DMS 273 treated with DMSO at 0.1 percent for 48 hours (cell line): ENCODE measurements at regions not wholly inside any gene's neighbourhood (a gene's known extent, or its start where the extent isn't known, plus 50 kb on each side); places are given as distances from the start of the nearest gene placed in this dataset.
"Not testable (repeated sequence)": the region's sequence is repeated elsewhere in the genome, so short reads cannot be mapped to it uniquely, and the experiment has no call there.

Source experiments
- DNase-seq: peaks from one replicate; lab custom pipeline; 2025; lab: John Stamatoyannopoulos, UW

DNA sequence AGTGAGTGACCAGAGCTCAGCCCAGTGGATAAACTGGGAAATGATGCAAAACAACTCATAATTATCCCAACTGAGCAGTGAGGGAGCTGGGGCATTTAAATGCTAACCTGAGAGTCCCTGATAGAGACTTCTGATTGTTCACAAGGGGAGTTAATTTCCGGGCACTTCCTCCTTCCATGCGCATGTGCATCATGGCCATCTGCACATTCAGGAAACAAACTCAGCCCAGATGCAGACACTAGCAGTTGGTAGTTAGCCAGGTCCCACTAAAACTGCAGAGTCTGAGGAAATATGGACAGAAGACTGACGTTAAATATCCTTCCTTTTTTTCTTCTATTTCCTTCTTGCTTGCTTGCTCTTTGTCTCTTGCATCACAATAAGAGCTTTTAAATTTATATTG, 852.1 kb upstream of the LRRC4C start:
- no peak for DNase-seq

GRCh38 chr11:42311944-42312343, 852.5 kb upstream of the LRRC4C start:
- no peak for DNase-seq

DNA sequence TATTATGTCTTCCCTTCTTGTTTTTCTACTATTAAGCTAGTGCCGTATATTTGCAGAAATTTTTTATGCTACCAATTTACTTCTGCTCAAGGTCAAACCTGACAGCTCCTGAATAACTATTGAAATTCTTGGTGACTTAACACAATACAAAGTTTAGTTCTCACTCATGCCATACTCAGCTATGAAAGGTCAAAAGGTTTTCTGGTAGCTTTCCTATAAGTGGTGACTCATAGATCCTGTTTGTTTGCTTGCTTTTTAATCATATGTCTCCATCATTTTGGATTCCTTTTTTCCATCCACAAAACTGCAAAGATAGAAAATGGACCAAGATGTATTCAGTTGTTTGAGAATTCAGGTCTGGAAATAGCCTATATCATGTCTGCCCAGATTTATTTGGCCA, 855.8 kb upstream of the LRRC4C start:
- no peak for DNase-seq

DNA sequence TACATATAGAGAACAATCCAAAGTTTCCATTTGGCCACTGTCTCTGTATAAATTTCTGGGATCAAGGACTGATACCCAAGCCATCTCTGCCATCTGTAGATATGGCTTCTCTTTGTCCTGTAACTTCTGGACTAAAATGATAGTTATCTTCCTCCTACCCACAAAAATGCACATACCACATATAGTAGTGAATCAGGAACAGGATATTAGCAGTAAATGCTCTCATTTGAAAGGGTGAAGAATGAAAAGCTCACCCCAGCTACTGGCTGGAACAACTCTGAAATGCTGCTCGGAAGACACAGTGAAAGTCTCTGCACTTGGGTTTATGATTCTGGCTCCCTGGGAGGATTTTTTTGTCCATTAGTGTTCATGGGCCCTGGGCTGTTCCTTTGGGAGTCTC, 856.4 kb upstream of the LRRC4C start:
- no peak for DNase-seq

- no peak for DNase-seq
Observed at GRCh38 chr11:42319921-42320320, 860.5 kb upstream of the LRRC4C start.

GRCh38 chr11:42329929-42330565, 870.6 kb upstream of the LRRC4C start:
- no peak for DNase-seq

GRCh38 chr11:42337786-42338455, 878.5 kb upstream of the LRRC4C start:
- DNase-seq, result no peak

DNA sequence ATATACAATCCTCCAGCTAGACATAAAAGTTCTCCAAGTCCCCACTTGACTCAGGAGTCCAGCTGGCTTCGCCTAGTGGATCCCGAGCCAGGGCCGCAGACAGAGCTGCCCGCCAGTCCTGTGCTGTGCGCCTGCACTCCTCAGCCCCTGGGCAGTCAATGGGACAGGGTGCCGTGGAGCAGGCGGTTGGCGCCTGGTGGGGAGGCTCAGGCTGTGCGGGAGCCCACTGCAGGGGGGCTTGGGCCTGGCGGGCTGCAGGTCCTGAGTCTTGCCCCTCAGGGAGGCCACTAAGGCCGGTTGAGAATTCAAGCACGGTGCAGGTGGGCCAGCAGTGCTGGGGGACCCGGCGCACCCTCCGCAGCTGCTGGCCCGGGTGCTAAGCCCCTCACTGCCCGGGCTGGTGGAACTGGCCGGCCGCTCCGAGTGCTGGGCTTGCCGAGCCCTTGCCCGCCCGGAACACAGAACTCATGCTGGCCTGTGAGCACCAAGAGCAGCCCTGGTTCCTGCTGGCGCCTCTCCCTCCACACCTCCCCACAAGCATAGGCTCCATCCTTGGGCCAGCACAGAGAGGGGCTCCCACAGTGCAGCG, 884.8 kb upstream of the LRRC4C start:
- DNase-seq, result no peak

- DNase-seq, result no peak
Observed at GRCh38 chr11:42345933-42346332, 886.5 kb upstream of the LRRC4C start.

DNA sequence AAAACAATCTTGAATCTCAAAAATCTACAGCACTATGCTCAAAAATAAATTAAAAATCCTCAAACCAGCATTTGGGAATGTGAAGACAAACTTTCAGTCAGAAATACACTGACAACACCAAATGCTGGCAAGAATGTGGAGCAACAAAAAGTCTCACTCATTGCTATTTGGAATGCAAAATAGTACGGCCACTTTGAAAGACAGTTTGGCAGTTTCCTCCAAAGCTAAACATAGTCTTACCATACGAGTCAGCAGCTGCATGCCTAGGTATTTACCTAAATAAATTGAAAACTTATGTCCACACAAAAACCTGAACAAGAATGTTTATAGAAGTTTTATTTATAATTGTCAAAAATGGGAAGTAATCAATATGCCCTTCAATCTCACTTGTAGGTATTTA, 904.2 kb upstream of the LRRC4C start:
- DNase-seq, result no peak

DNA sequence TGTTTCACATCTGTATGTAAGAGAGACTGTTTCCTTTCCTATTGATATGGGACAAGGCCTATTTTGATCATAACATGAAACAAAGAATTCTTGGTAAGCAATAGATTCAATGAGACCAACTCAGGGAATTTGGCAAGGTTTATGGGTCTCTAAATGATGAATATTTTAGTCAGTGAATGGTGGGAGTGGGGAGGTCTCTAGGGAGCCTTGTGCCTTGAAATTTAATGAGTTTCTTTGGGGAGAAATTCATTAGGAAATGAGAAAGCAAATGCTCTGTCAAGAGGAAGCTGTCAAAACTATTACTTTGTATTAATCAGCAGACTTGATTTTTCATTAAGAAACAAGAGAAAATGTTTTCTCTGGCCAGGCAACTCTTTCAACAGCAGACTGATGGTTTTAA, 921.7 kb upstream of the API5 start:
- no peak for DNase-seq

DNA sequence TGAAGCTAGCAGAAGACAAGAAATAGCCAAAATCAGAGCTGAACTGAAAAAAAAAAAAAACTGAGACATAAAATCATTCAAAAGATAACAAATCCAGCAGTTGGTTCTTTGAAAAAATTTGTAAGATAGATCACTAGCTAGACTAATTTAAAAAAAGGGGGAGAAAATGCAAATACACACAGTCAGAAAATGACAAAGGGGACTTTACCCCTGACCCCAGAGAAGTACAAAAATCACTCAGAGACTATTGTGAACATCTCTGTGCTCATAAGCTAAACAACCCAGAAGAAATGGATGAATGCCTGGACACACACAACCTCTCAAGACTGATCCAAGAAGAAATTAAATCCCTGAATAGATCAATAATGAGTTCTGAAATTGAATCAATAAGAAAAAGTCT, 914.3 kb upstream of the API5 start:
- no peak for DNase-seq

GRCh38 chr11:42407341-42407740, 904.5 kb upstream of the API5 start:
- DNase-seq, result no peak

DNA sequence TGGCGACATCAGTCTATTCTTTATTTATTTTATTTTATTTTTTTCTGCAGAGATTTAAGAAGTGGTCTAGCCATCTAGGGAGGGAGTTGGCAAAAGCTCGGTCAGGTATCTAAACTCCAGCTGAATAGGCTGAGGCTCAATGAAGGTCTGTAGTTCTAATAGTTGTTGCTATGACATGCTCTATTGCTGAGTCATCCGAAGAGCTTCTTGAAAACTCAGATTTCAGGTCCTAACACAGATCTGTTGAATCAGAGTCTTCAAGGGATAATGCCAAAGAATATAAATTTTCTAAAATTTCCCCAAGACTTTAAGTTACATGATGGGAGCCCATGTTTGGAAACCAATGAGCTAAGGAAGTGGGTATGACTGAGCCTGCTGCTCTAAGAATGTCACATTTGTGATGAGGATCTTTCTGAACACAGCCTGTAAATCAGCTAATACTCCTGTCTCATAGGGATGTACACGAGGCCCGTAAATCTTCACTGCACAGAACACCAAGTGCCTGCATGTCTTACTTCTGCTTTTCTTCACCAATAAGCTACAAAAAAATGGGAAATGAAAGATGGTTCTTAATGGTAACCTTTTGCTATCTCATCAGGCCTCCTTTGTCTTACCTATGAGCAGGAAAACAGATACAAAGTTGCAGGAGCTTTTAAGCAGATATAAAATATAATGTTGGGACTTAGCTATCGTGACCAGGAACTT, 901.4 kb upstream of the API5 start:
- DNase-seq, result no peak

- no peak for DNase-seq
Observed at GRCh38 chr11:42412590-42412989, 899.2 kb upstream of the API5 start.

GRCh38 chr11:42417691-42418090, 894.1 kb upstream of the API5 start:
- no peak for DNase-seq

GRCh38 chr11:42422090-42422489, 889.7 kb upstream of the API5 start:
- DNase-seq, result no peak

DNA sequence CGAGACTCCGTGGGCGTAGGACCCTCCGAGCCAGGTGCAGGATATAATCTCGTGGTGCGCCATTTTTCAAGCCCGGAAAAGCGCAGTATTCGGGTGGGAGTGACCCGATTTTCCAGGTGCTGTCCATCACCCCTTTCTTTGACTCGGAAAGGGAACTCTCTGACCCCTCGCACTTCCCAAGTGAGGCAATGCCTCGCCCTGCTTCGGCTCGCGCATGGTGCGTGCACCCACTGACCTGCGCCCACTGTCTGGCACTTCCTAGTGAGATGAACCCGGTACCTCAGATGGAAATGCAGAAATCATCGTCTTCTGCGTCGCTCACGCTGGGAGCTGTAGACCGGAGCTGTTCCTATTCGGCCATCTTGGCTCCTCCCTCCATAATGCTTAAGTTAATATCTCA, 876.9 kb upstream of the API5 start:
- DNase-seq, result not testable (repeated sequence)

DNA sequence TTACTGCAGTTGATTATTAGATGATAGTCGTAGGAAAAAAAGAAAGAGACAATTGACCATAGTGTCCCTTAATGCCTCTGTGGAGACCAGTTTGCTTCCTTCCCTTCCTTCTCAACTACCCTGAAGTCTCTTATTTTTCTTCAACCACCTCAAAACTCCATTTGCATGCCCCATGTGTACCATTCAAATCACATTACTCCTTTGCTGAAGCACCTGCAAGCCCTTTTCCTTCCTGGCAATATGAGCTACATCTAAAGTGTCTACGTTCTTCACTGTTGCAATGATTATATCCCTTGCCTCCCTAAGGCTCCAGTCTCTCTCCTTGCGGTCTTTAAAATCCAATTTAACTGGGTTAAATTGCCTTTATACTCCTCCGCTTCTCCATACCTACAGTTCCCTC, 867.4 kb upstream of the API5 start:
- no peak for DNase-seq

DNA sequence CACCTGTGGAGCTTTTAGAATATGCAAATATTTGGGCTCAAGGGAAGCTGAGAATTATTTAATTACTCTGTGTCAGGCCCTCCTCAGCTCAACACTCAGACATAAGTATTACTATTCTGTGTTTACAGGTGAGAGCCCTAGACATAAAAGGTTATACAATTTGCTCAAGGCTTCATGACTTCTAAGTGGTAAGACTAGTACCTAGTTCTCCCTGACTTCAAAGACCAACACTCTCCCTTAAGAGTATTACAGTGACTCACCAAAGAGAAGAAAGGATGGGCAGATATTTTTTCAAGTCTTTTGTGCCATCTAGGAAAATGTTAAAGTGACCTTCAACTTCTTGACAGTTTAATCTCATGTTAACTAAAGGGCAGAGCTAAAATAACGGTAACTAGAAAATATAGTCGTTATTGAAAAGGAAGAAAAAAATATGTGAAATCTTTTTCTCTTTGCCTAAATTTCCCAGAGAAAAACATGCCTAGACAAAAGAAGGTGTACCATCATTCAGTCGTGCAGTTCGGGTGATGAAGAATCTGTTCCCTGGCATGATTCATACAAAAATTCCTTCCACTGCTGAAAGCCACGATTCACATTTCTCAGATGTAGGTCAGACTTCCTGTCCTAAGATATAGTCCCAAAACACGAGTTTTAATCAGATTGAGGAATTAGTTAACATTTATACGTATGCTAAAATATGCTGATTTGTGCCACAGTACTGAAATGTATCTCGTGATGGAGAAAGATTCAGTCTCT, 849.1 kb upstream of the API5 start:
- no peak for DNase-seq

- no peak for DNase-seq
Observed at GRCh38 chr11:42465623-42466022, 846.2 kb upstream of the API5 start.

DNA sequence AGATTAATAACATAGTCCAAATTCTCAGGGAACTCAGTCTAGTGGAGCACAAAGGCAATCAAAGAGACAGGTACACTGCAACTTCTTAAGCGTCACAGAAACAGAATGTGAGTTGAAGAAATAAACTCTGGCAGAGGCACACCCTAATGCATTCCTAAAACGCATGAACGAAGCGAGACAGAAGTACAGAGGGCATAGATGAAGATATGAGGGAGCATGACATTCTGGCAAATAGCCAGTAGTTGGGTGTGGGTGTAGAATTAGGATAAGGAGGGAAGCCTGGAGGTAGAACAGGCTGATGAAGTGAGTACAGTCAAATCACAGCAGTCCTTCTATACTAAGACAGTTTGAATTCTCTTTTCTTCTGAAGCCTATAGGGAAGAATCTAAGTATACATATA, 838.7 kb upstream of the API5 start:
- DNase-seq, result no peak
